Stimulated activated CD8-positive, alpha-beta memory T cell treated with anti-CD3 and anti-CD28 coated beads, Interleukin-4, amount 100 ng/mL, for 4 hours (primary cell): ENCODE measurements at regions not wholly inside any gene's neighbourhood (a gene's known extent, or its start where the extent isn't known, plus 50 kb on each side); places are given as distances from the start of the nearest gene placed in this dataset.

Source experiments
- DNase-seq, 2 donors: peaks; one replicate each; pipeline ENCODE4 v3.0.0-alpha.2; 2020; ENCODE audit warnings: low read depth in 2 of 2, low spot score in 1 of 2

- DNase-seq, result no peak
Measured at GRCh38 chr2:191738003-191738402, 60.1 kb downstream of the NABP1 start.

- DNase-seq, result no peak
Measured at GRCh38 chr2:191738667-191739066, 60.7 kb downstream of the NABP1 start.

GRCh38 chr2:191739194-191739593 lies 61.3 kb downstream of the NABP1 start:
- DNase-seq, result no peak

- DNase-seq, result no peak
Measured at GRCh38 chr2:191740016-191740419, 62.1 kb downstream of the NABP1 start.

- no peak for DNase-seq
Measured at GRCh38 chr2:191740759-191741158, 62.8 kb downstream of the NABP1 start.

- DNase-seq, result no peak
Measured at GRCh38 chr2:191746346-191747169, 68.6 kb downstream of the NABP1 start.

- no peak for DNase-seq
Measured at GRCh38 chr2:191747170-191747530, 69.2 kb downstream of the NABP1 start.

- no peak for DNase-seq
Measured at GRCh38 chr2:191748059-191748461, 70.1 kb downstream of the NABP1 start.

GRCh38 chr2:191748528-191749180 lies 70.7 kb downstream of the NABP1 start:
- no peak for DNase-seq

GRCh38 chr2:191749181-191749540 lies 71.2 kb downstream of the NABP1 start:
- DNase-seq, result no peak

- DNase-seq, result no peak
Measured at GRCh38 chr2:191754103-191754502, 76.2 kb downstream of the NABP1 start.

GRCh38 chr2:191756761-191757160 lies 78.8 kb downstream of the NABP1 start:
- DNase-seq, result no peak

GRCh38 chr2:191757208-191757607 lies 79.3 kb downstream of the NABP1 start:
- DNase-seq, result no peak

- DNase-seq, result peak; percentile 7 to 9
Measured at GRCh38 chr2:191758518-191759507, 80.9 kb downstream of the NABP1 start.

- no peak for DNase-seq
Measured at GRCh38 chr2:191759680-191760079, 81.7 kb downstream of the NABP1 start.

- DNase-seq, result no peak
Measured at GRCh38 chr2:191760655-191761262, 82.8 kb downstream of the NABP1 start.

- DNase-seq, result no peak
Measured at GRCh38 chr2:191773136-191773535, 73.8 kb downstream of the CAVIN2 start.

- no peak for DNase-seq
Measured at GRCh38 chr2:191777351-191777750, 69.5 kb downstream of the CAVIN2 start.

- no peak for DNase-seq
Measured at GRCh38 chr2:191778041-191778440, 68.8 kb downstream of the CAVIN2 start.

- DNase-seq, result no peak
Measured at GRCh38 chr2:191782351-191782750, 64.5 kb downstream of the CAVIN2 start.

GRCh38 chr2:191783416-191783815 lies 63.5 kb downstream of the CAVIN2 start:
- no peak for DNase-seq
